ENCODE measurements at regions not wholly inside any gene's neighbourhood (a gene's known extent, or its start where the extent isn't known, plus 50 kb on each side); places are given as distances from the start of the nearest gene placed in this dataset.

- no peaks in the 10 kb centered on the region for H3K27me3 Mint-ChIP-seq
These were observed 194.7 kb upstream of the ERBB4 start for GRCh38 chr2:212733273-212733672.

GRCh38 chr2:212732860-212733259, 194.3 kb upstream of the ERBB4 start:
- Mint-ChIP-seq H3K4me1 (peaks cover 9 to 23% (median 16%) of the 10 kb centered on the region in 4 donors), H3K4me3 (no peak overlapping the region), H3K27ac (no peak overlapping the region), H3K36me3 (no peaks in the 10 kb centered on the region), H3K27me3 (no peaks in the 10 kb centered on the region), H3K9me3 (peaks cover 0 to 1% (median 0%) of the 10 kb centered on the region in 7 donors)
- Histone ChIP-seq H3K9me3 (ENCODE audit: control insufficient read depth in 2 of 2, low read length in 2 of 2) (no peaks in the 10 kb centered on the region), H3K4me3 (ENCODE audit: low read depth, low read length) (no peak overlapping the region), H3K4me1 (ENCODE audit: control insufficient read depth, insufficient read depth, low read length, poor library complexity, severe bottlenecking) (peaks cover 5% of the 10 kb centered on the region), H3K27ac (ENCODE audit: insufficient read depth, low read length, poor library complexity, severe bottlenecking) (no peak overlapping the region), H3K27me3 (ENCODE audit: control insufficient read depth, insufficient read depth, low read length) (no peaks in the 10 kb centered on the region), H3K36me3 (ENCODE audit: control insufficient read depth, insufficient read depth, low read length) (no peaks in the 10 kb centered on the region)
- ATAC-seq (ENCODE audit: low read depth in 2 of 2) = no peak
- DNase-seq = no peak

More at GRCh38 chr2:212733273-212733672, 194.7 kb upstream of the ERBB4 start:
- DNase-seq (no peak), ATAC-seq (ENCODE audit: low read depth in 2 of 2) (no peak)
- Mint-ChIP-seq H3K4me3 (no peak overlapping the region), H3K9me3 (peaks cover 0 to 1% (median 0%) of the 10 kb centered on the region in 7 donors), H3K4me1 (peaks cover 6 to 19% (median 12%) of the 10 kb centered on the region in 4 donors), H3K36me3 (no peaks in the 10 kb centered on the region), H3K27ac (no peak overlapping the region)
- peaks cover under 1% of the 10 kb centered on the region for H3K4me1 ChIP-seq (ENCODE audit: control insufficient read depth, insufficient read depth, low read length, poor library complexity, severe bottlenecking)
- no peaks in the 10 kb centered on the region for H3K27me3 ChIP-seq (ENCODE audit: control insufficient read depth, insufficient read depth, low read length)
- no peaks in the 10 kb centered on the region for H3K9me3 ChIP-seq (ENCODE audit: control insufficient read depth in 2 of 2, low read length in 2 of 2)
- no peak overlapping the region for H3K4me3 ChIP-seq (ENCODE audit: low read depth, low read length)
- no peaks in the 10 kb centered on the region for H3K36me3 ChIP-seq (ENCODE audit: control insufficient read depth, insufficient read depth, low read length)
- no peak overlapping the region for H3K27ac ChIP-seq (ENCODE audit: insufficient read depth, low read length, poor library complexity, severe bottlenecking)

- no peaks in the 10 kb centered on the region for H3K27me3 Mint-ChIP-seq
- Histone ChIP-seq H3K4me3 (ENCODE audit: low read depth, low read length) (peak overlapping the region; percentile 39), H3K27ac (ENCODE audit: insufficient read depth, low read length, poor library complexity, severe bottlenecking) (no peak overlapping the region), H3K9me3 (ENCODE audit: control insufficient read depth in 2 of 2, low read length in 2 of 2) (no peaks in the 10 kb centered on the region), H3K27me3 (ENCODE audit: control insufficient read depth, insufficient read depth, low read length) (no peaks in the 10 kb centered on the region), H3K36me3 (ENCODE audit: control insufficient read depth, insufficient read depth, low read length) (no peaks in the 10 kb centered on the region), H3K4me1 (ENCODE audit: control insufficient read depth, insufficient read depth, low read length, poor library complexity, severe bottlenecking) (peaks cover 9% of the 10 kb centered on the region)
- H3K36me3 Mint-ChIP-seq = no peaks in the 10 kb centered on the region
- ATAC-seq (ENCODE audit: low read depth in 2 of 2) (peak in 1 of 2 donors; percentile 37), DNase-seq (peak in 1 of 3 donors; percentile 57)
- H3K4me3 Mint-ChIP-seq = peak overlapping the region in 1 of 4 donors; percentile 1
- H3K4me1 Mint-ChIP-seq = peaks cover 22 to 41% (median 31%) of the 10 kb centered on the region in 4 donors
- H3K9me3 Mint-ChIP-seq = peaks cover 0 to 1% (median 0%) of the 10 kb centered on the region in 7 donors
- peak overlapping the region in 1 of 3 donors; percentile 50 for H3K27ac Mint-ChIP-seq
These were observed 192.4 kb upstream of the ERBB4 start for GRCh38 chr2:212730994-212731393.

DNA sequence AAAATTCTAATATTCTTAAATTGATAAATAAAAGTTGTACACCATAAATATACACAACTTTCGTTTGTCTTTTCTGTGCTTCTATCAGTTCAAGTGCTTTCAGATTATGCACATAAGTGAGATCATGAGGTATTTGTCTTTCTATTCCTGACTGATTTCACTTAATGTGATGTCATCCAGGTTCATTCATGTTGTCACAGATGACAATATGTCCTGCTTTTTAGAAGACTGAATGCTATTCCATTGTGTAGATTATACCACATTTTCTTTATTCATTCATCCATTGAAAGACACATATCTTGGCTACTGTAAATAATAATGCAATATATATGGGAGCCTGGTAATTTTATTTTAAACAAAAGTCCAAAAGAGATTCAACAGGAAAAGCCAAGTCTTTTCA, 190.1 kb upstream of the ERBB4 start:
- Histone ChIP-seq H3K36me3 (ENCODE audit: control insufficient read depth, insufficient read depth, low read length) (no peaks in the 10 kb centered on the region), H3K27ac (ENCODE audit: insufficient read depth, low read length, poor library complexity, severe bottlenecking) (no peak overlapping the region), H3K27me3 (ENCODE audit: control insufficient read depth, insufficient read depth, low read length) (no peaks in the 10 kb centered on the region), H3K4me1 (ENCODE audit: control insufficient read depth, insufficient read depth, low read length, poor library complexity, severe bottlenecking) (peaks cover 17% of the 10 kb centered on the region), H3K9me3 (ENCODE audit: control insufficient read depth in 2 of 2, low read length in 2 of 2) (no peaks in the 10 kb centered on the region), H3K4me3 (ENCODE audit: low read depth, low read length) (no peak overlapping the region)
- Mint-ChIP-seq H3K9me3 (peaks cover 0 to 6% (median 0%) of the 10 kb centered on the region in 7 donors), H3K4me1 (peaks cover 34 to 60% (median 45%) of the 10 kb centered on the region in 4 donors), H3K27ac (no peak overlapping the region), H3K4me3 (no peak overlapping the region), H3K36me3 (peaks cover 4% of the 10 kb centered on the region), H3K27me3 (no peaks in the 10 kb centered on the region)
- DNase-seq (no peak), ATAC-seq (ENCODE audit: low read depth in 2 of 2) (no peak)

GRCh38 chr2:212727751-212728150, 189.1 kb upstream of the ERBB4 start:
- peaks cover 0 to 6% (median 0%) of the 10 kb centered on the region in 7 donors for H3K9me3 Mint-ChIP-seq
- Histone ChIP-seq H3K9me3 (ENCODE audit: control insufficient read depth in 2 of 2, low read length in 2 of 2) (no peaks in the 10 kb centered on the region), H3K27ac (ENCODE audit: insufficient read depth, low read length, poor library complexity, severe bottlenecking) (peak overlapping the region; percentile 58), H3K4me1 (ENCODE audit: control insufficient read depth, insufficient read depth, low read length, poor library complexity, severe bottlenecking) (peaks cover 17% of the 10 kb centered on the region), H3K4me3 (ENCODE audit: low read depth, low read length) (peak overlapping the region; percentile 62), H3K36me3 (ENCODE audit: control insufficient read depth, insufficient read depth, low read length) (no peaks in the 10 kb centered on the region), H3K27me3 (ENCODE audit: control insufficient read depth, insufficient read depth, low read length) (no peaks in the 10 kb centered on the region)
- H3K4me3 Mint-ChIP-seq = peak overlapping the region in 3 of 4 donors; percentile 6 to 36 (median 23)
- ATAC-seq (ENCODE audit: low read depth in 2 of 2) (peak; percentile 65 to 72), DNase-seq (peak in 2 of 3 donors; percentile 32 to 64)
- H3K27ac Mint-ChIP-seq = peak overlapping the region; percentile 15 to 45 (median 28)
- H3K4me1 Mint-ChIP-seq = peaks cover 34 to 64% (median 46%) of the 10 kb centered on the region in 4 donors
- peaks cover 4% of the 10 kb centered on the region for H3K36me3 Mint-ChIP-seq
- no peaks in the 10 kb centered on the region for H3K27me3 Mint-ChIP-seq

GRCh38 chr2:212726403-212726802, 187.8 kb upstream of the ERBB4 start:
- DNase-seq (no peak), ATAC-seq (ENCODE audit: low read depth in 2 of 2) (no peak)
- H3K27me3 Mint-ChIP-seq = no peaks in the 10 kb centered on the region

DNA sequence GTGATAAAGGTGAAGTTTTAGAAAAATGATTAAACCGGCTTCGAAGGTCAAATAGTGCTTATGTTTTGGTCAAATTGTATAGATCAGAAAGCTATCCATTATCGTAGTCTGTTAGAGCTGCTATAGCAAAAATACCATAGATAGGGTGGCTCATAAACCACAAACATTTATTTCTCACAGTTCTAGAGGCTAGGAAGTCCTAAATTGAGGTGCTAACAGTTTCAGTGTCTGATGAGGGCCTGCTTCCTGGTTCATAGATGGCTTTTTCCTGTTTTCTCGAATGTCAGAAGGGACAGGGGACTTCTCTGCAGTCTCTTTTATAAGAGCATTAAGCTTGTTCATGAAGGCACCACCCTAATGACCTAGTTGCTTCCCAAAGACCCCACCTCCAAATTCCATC, 186.6 kb upstream of the ERBB4 start:
- H3K9me3 ChIP-seq (ENCODE audit: control insufficient read depth in 2 of 2, low read length in 2 of 2) = no peaks in the 10 kb centered on the region
- Mint-ChIP-seq H3K9me3 (peaks cover 0 to 6% (median 0%) of the 10 kb centered on the region in 7 donors), H3K27me3 (no peaks in the 10 kb centered on the region), H3K4me1 (peaks cover 30 to 51% (median 37%) of the 10 kb centered on the region in 4 donors), H3K4me3 (peak overlapping the region; percentile 54 to 75 (median 61)), H3K36me3 (peaks cover 4% of the 10 kb centered on the region), H3K27ac (peak overlapping the region; percentile 91 to 96 (median 91))
- peak in 1 of 3 donors; percentile 16 for DNase-seq
- ATAC-seq (ENCODE audit: low read depth in 2 of 2) = no peak
- no peaks in the 10 kb centered on the region for H3K36me3 ChIP-seq (ENCODE audit: control insufficient read depth, insufficient read depth, low read length)
- H3K27ac ChIP-seq (ENCODE audit: insufficient read depth, low read length, poor library complexity, severe bottlenecking) = peak overlapping the region; percentile 43
- no peaks in the 10 kb centered on the region for H3K27me3 ChIP-seq (ENCODE audit: control insufficient read depth, insufficient read depth, low read length)
- H3K4me1 ChIP-seq (ENCODE audit: control insufficient read depth, insufficient read depth, low read length, poor library complexity, severe bottlenecking) = peaks cover 17% of the 10 kb centered on the region
- peak overlapping the region; percentile 10 for H3K4me3 ChIP-seq (ENCODE audit: low read depth, low read length)

More at GRCh38 chr2:212726403-212726802, 187.8 kb upstream of the ERBB4 start:
- Histone ChIP-seq H3K4me3 (ENCODE audit: low read depth, low read length) (no peak overlapping the region), H3K4me1 (ENCODE audit: control insufficient read depth, insufficient read depth, low read length, poor library complexity, severe bottlenecking) (peaks cover 17% of the 10 kb centered on the region), H3K27ac (ENCODE audit: insufficient read depth, low read length, poor library complexity, severe bottlenecking) (no peak overlapping the region), H3K27me3 (ENCODE audit: control insufficient read depth, insufficient read depth, low read length) (no peaks in the 10 kb centered on the region), H3K36me3 (ENCODE audit: control insufficient read depth, insufficient read depth, low read length) (no peaks in the 10 kb centered on the region), H3K9me3 (ENCODE audit: control insufficient read depth in 2 of 2, low read length in 2 of 2) (no peaks in the 10 kb centered on the region)
- no peak overlapping the region for H3K4me3 Mint-ChIP-seq
- H3K36me3 Mint-ChIP-seq = peaks cover 4% of the 10 kb centered on the region
- H3K27ac Mint-ChIP-seq = peak overlapping the region; percentile 55 to 91 (median 72)
- peaks cover 34 to 63% (median 46%) of the 10 kb centered on the region in 4 donors for H3K4me1 Mint-ChIP-seq
- H3K9me3 Mint-ChIP-seq = peaks cover 0 to 6% (median 0%) of the 10 kb centered on the region in 7 donors

GRCh38 chr2:212723226-212723625, 184.6 kb upstream of the ERBB4 start:
- H3K9me3 Mint-ChIP-seq = peaks cover 0 to 6% (median 0%) of the 10 kb centered on the region in 7 donors
- Histone ChIP-seq H3K4me3 (ENCODE audit: low read depth, low read length) (no peak overlapping the region), H3K36me3 (ENCODE audit: control insufficient read depth, insufficient read depth, low read length) (no peaks in the 10 kb centered on the region), H3K9me3 (ENCODE audit: control insufficient read depth in 2 of 2, low read length in 2 of 2) (no peaks in the 10 kb centered on the region), H3K4me1 (ENCODE audit: control insufficient read depth, insufficient read depth, low read length, poor library complexity, severe bottlenecking) (peaks cover 15% of the 10 kb centered on the region), H3K27ac (ENCODE audit: insufficient read depth, low read length, poor library complexity, severe bottlenecking) (no peak overlapping the region), H3K27me3 (ENCODE audit: control insufficient read depth, insufficient read depth, low read length) (no peaks in the 10 kb centered on the region)
- H3K4me3 Mint-ChIP-seq = no peak overlapping the region
- no peaks in the 10 kb centered on the region for H3K27me3 Mint-ChIP-seq
- peak overlapping the region in 1 of 3 donors; percentile 3 for H3K27ac Mint-ChIP-seq
- H3K36me3 Mint-ChIP-seq = peaks cover 4% of the 10 kb centered on the region
- ATAC-seq (ENCODE audit: low read depth in 2 of 2) (no peak), DNase-seq (no peak)
- peaks cover 28 to 46% (median 34%) of the 10 kb centered on the region in 4 donors for H3K4me1 Mint-ChIP-seq

Data from CD4-positive, CD25-positive, alpha-beta regulatory T cell (primary cell).